ENCODE measurements at regions not wholly inside any gene's neighbourhood (a gene's known extent, or its start where the extent isn't known, plus 50 kb on each side); places are given as distances from the start of the nearest gene placed in this dataset.

GRCh38 chr4:62191451-62192240 is 991.5 kb downstream of the ADGRL3 start:
- no peak overlapping the region for H3K27ac Mint-ChIP-seq (ENCODE audit: unreplicated experiment)
- H3K4me1 Mint-ChIP-seq (ENCODE audit: low read depth, unreplicated experiment): no peaks in the 10 kb centered on the region
- intact Hi-C loops (cut with micrococcal nuclease; ENCODE audit: unreplicated experiment): no loop called here
- TF ChIP-seq CTCF (IDR thresholded peaks at IDR 0.05; ENCODE audit: unreplicated experiment): no peak
- no TSS peak for BruUV-seq (replicated peaks)
- H3K36me3 Mint-ChIP-seq (ENCODE audit: insufficient read depth, unreplicated experiment): no peaks in the 10 kb centered on the region
- CTCF ChIA-PET: no interaction called here
- DNase-seq: no peak
- H3K9me3 Mint-ChIP-seq (ENCODE audit: low read depth, unreplicated experiment): no peaks in the 10 kb centered on the region
- no peaks in the 10 kb centered on the region for H3K27me3 Mint-ChIP-seq (ENCODE audit: unreplicated experiment)
- no peak overlapping the region for H3K4me3 Mint-ChIP-seq (ENCODE audit: low read depth, unreplicated experiment)

- no peak overlapping the region for H3K27ac Mint-ChIP-seq (ENCODE audit: unreplicated experiment)
- no peaks in the 10 kb centered on the region for H3K36me3 Mint-ChIP-seq (ENCODE audit: insufficient read depth, unreplicated experiment)
- no peak for DNase-seq
- H3K4me1 Mint-ChIP-seq (ENCODE audit: low read depth, unreplicated experiment): no peaks in the 10 kb centered on the region
- no TSS peak for BruUV-seq (replicated peaks)
- no peaks in the 10 kb centered on the region for H3K27me3 Mint-ChIP-seq (ENCODE audit: unreplicated experiment)
- TF ChIP-seq CTCF (IDR thresholded peaks at IDR 0.05; ENCODE audit: unreplicated experiment): no peak
- H3K4me3 Mint-ChIP-seq (ENCODE audit: low read depth, unreplicated experiment): no peak overlapping the region
- intact Hi-C loops (cut with micrococcal nuclease; ENCODE audit: unreplicated experiment): no loop called here
- H3K9me3 Mint-ChIP-seq (ENCODE audit: low read depth, unreplicated experiment): no peaks in the 10 kb centered on the region
- CTCF ChIA-PET: no interaction called here
Observed at GRCh38 chr4:62170235-62170634, 970.1 kb downstream of the ADGRL3 start.

GRCh38 chr4:62168681-62169080 is 968.6 kb downstream of the ADGRL3 start:
- intact Hi-C loops (cut with micrococcal nuclease; ENCODE audit: unreplicated experiment): no loop called here
- Mint-ChIP-seq H3K27ac (ENCODE audit: unreplicated experiment) (no peak overlapping the region), H3K4me3 (ENCODE audit: low read depth, unreplicated experiment) (no peak overlapping the region), H3K27me3 (ENCODE audit: unreplicated experiment) (no peaks in the 10 kb centered on the region), H3K9me3 (ENCODE audit: low read depth, unreplicated experiment) (no peaks in the 10 kb centered on the region), H3K36me3 (ENCODE audit: insufficient read depth, unreplicated experiment) (no peaks in the 10 kb centered on the region), H3K4me1 (ENCODE audit: low read depth, unreplicated experiment) (no peaks in the 10 kb centered on the region)
- DNase-seq: no peak
- BruUV-seq (replicated peaks): no TSS peak
- TF ChIP-seq CTCF (IDR thresholded peaks at IDR 0.05; ENCODE audit: unreplicated experiment): no peak
- CTCF ChIA-PET: no interaction called here

GRCh38 chr4:62162606-62163005 is 962.5 kb downstream of the ADGRL3 start:
- TF ChIP-seq CTCF (IDR thresholded peaks at IDR 0.05; ENCODE audit: unreplicated experiment): no peak
- BruUV-seq (replicated peaks): no TSS peak
- CTCF ChIA-PET: no interaction called here
- Mint-ChIP-seq H3K36me3 (ENCODE audit: insufficient read depth, unreplicated experiment) (no peaks in the 10 kb centered on the region), H3K4me1 (ENCODE audit: low read depth, unreplicated experiment) (no peaks in the 10 kb centered on the region), H3K27ac (ENCODE audit: unreplicated experiment) (no peak overlapping the region), H3K9me3 (ENCODE audit: low read depth, unreplicated experiment) (no peaks in the 10 kb centered on the region), H3K4me3 (ENCODE audit: low read depth, unreplicated experiment) (no peak overlapping the region), H3K27me3 (ENCODE audit: unreplicated experiment) (no peaks in the 10 kb centered on the region)
- intact Hi-C loops (cut with micrococcal nuclease; ENCODE audit: unreplicated experiment): no loop called here
- DNase-seq: no peak
